Osteoblast (primary cell): ENCODE measurements at regions not wholly inside any gene's neighbourhood (a gene's known extent, or its start where the extent isn't known, plus 50 kb on each side); places are given as distances from the start of the nearest gene placed in this dataset.
"Not testable (repeated sequence)": the region's sequence is repeated elsewhere in the genome, so short reads cannot be mapped to it uniquely, and the experiment has no call there.

Experiments
- DNase-seq: peaks from one replicate; pipeline ENCODE4 v3.0.0; 2011; ENCODE audit warnings: low spot score, mixed read lengths; ENCODE audit not compliant: insufficient read length; ENCODE audit errors: missing footprints
- H2AFZ ChIP-seq: 2 replicates; pipeline ENCODE4 v1.6.0; 2011; ENCODE audit warnings: mild to moderate bottlenecking, low read length
- H3K27ac ChIP-seq: 2 replicates; pipeline ENCODE4 v1.5.1; 2011; ENCODE audit warnings: mild to moderate bottlenecking, low read depth, low read length, moderate library complexity
- H3K27me3 ChIP-seq: 2 replicates; pipeline ENCODE4 v1.6.0; 2012; ENCODE audit warnings: mild to moderate bottlenecking, control low read depth, inconsistent platforms, low read length, moderate library complexity; ENCODE audit not compliant: insufficient read depth
- H3K36me3 ChIP-seq: 2 replicates; pipeline ENCODE4 v1.5.1; 2011; ENCODE audit warnings: mild to moderate bottlenecking, low read length, control low read depth, moderate library complexity; ENCODE audit not compliant: insufficient read depth
- H3K4me1 ChIP-seq: 2 replicates; pipeline ENCODE4 v1.5.1; 2011; ENCODE audit warnings: mild to moderate bottlenecking, low read length, control low read depth, moderate library complexity; ENCODE audit not compliant: insufficient read depth
- H3K4me2 ChIP-seq: 2 replicates; pipeline ENCODE4 v1.6.0; 2011; ENCODE audit warnings: mild to moderate bottlenecking, low read length; ENCODE audit not compliant: insufficient read depth
- H3K4me3 ChIP-seq: fragments of 200-600 bp; sonication (generic); 3 replicates; pipeline ENCODE4 v1.5.1; 2012; ENCODE audit warnings: mild to moderate bottlenecking, low read length, inconsistent platforms; ENCODE audit not compliant: insufficient read depth
- H3K79me2 ChIP-seq: 2 replicates; pipeline ENCODE4 v1.6.0; 2012; ENCODE audit warnings: mild to moderate bottlenecking, low read length, control low read depth, inconsistent platforms; ENCODE audit not compliant: insufficient read depth
- H3K9me3 ChIP-seq: 2 replicates; pipeline ENCODE4 v1.5.1; 2011; ENCODE audit warnings: low read depth, low read length, control low read depth
- H4K20me1 ChIP-seq: 2 replicates; pipeline ENCODE4 v1.6.0; 2012; ENCODE audit warnings: mild to moderate bottlenecking, low read length, control low read depth; ENCODE audit not compliant: insufficient read depth
- TF ChIP-seq, protein P1 (sequence below): IDR thresholded peaks from 2 replicates; pipeline ENCODE4 v1.5.1; 2011; ENCODE audit warnings: mild to moderate bottlenecking, low read depth, low read length, moderate library complexity; ENCODE audit errors: extremely low read depth

DNA sequence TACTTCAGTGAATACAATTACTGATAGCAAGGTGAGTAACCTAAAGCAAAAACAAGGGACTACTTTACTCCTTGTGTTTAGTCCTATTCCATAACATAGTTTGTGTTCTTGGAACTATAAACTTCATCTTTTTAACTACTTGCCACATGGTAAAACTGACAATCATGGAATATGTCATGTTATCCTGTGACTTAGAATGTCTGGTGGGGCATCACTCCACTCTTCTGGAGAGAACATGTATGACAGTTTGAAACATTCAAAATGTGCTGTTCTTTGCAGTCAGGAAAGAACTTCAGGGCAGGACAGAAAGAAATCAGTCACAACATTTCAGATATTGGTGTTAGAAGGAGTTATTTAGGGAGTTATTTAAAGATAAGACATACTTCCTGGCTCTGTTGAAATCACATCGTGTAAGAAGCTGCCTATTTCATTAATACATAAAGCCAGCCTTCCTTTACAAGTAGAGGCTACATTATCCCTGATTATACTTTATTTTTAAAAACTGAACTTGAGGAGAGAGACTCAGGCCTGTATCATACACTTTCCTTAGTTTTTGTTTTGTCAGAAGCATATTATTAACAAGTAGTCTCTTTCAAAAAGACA is 184.9 kb downstream of the SPATA31A6 start:
- not testable (repeated sequence) for H3K27me3 ChIP-seq, H3K4me3 ChIP-seq, H3K9me3 ChIP-seq, H3K27ac ChIP-seq, H2AFZ ChIP-seq, H3K79me2 ChIP-seq, H3K4me1 ChIP-seq, H3K4me2 ChIP-seq, H3K36me3 ChIP-seq, H4K20me1 ChIP-seq
- DNase-seq: peak; percentile 22
- TF ChIP-seq, protein P1, sequence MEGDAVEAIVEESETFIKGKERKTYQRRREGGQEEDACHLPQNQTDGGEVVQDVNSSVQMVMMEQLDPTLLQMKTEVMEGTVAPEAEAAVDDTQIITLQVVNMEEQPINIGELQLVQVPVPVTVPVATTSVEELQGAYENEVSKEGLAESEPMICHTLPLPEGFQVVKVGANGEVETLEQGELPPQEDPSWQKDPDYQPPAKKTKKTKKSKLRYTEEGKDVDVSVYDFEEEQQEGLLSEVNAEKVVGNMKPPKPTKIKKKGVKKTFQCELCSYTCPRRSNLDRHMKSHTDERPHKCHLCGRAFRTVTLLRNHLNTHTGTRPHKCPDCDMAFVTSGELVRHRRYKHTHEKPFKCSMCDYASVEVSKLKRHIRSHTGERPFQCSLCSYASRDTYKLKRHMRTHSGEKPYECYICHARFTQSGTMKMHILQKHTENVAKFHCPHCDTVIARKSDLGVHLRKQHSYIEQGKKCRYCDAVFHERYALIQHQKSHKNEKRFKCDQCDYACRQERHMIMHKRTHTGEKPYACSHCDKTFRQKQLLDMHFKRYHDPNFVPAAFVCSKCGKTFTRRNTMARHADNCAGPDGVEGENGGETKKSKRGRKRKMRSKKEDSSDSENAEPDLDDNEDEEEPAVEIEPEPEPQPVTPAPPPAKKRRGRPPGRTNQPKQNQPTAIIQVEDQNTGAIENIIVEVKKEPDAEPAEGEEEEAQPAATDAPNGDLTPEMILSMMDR: peak; percentile 12

DNA sequence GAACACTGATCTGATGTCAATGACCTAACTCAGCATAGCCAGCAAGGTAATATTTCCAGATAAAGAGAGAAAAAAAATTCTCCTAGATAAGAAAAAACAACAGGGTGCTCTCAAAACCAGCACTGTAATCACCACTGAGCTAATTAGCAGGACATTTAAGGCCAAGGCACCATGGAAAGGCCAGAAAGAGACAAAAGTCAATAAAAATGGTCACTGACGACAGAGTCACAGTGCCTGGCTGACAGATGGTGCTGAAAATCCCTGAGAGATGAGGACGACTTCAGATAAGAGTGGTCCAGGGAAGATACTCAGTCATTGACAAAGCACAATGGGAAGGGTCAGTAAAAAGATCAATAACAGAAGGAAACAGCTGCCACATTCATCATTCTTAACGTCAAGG is 186.7 kb downstream of the SPATA31A6 start:
- H3K4me2 ChIP-seq, DNase-seq, H3K79me2 ChIP-seq, H3K36me3 ChIP-seq, H3K4me1 ChIP-seq, H4K20me1 ChIP-seq, H3K27me3 ChIP-seq, H2AFZ ChIP-seq, H3K4me3 ChIP-seq, H3K27ac ChIP-seq, H3K9me3 ChIP-seq: not testable (repeated sequence)

DNA sequence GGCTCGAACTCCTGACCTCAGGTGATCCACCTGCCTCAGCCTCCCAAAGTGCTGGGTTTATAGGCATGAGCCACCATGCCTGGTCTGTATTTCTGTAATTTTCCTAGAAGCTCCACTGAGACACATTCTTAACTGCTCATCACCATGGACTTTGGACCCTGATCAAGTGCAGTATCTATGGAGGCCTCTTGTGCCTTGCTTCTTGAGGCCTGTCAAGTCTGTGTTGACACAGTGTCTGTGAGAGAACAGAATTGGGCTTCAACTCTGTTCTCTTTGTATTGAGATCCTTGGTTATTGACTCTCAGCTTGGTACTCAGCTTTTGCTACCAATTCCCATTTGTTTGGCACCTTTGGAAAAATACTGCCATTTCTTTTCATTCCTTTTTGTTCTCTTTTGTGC is 188.0 kb downstream of the SPATA31A6 start:
- not testable (repeated sequence) for H3K4me1 ChIP-seq, DNase-seq, H3K4me3 ChIP-seq, H4K20me1 ChIP-seq, H3K79me2 ChIP-seq, H3K9me3 ChIP-seq, H3K36me3 ChIP-seq, H2AFZ ChIP-seq, H3K27me3 ChIP-seq, H3K4me2 ChIP-seq, H3K27ac ChIP-seq

DNA sequence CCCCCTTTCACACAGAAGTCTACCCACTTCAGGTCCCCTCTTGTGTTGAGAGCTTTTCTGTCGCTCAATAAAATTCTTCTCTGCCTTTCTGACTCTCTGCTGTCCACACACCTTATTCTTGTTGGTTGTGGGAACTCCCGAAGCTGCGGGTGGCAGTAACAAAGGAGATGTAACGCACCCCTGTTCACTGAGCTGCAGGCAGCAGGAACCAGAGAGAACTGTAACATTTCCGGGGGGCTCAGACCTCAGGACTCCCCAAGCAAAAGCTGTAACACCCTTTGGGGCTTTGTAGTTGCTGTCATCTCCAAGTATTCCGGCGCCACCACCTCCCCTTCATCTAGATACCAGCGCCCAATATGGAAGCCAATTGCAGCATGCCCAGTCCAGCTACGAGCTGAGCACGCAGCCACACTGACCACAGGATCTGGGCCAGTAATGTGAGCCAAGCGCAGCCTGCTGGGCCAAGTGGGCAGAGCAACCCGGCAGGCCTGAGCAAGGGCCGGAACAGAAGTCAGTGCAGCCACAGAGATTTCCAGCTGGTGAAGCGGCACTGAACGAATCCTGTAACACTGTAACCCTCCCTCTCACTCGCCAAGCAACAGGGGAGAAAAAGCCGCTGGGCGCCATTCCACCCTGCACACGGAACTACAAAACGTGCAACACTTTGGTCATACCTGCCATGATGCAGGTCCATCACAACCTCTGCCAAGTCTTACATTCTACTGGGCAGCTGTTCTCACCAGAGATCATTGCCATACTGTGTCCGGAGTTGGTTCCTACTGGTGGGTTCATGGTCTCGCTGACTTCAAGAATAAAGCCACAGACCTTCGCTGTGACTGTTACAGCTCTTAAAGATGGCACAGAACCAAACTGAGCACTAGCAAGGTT is 194.3 kb downstream of the SPATA31A6 start:
- not testable (repeated sequence) for H3K4me3 ChIP-seq, H3K27me3 ChIP-seq, H3K27ac ChIP-seq, H3K4me2 ChIP-seq, H2AFZ ChIP-seq, H3K79me2 ChIP-seq, H3K9me3 ChIP-seq, H3K4me1 ChIP-seq, H4K20me1 ChIP-seq, H3K36me3 ChIP-seq
- DNase-seq: peak; percentile 14

DNA sequence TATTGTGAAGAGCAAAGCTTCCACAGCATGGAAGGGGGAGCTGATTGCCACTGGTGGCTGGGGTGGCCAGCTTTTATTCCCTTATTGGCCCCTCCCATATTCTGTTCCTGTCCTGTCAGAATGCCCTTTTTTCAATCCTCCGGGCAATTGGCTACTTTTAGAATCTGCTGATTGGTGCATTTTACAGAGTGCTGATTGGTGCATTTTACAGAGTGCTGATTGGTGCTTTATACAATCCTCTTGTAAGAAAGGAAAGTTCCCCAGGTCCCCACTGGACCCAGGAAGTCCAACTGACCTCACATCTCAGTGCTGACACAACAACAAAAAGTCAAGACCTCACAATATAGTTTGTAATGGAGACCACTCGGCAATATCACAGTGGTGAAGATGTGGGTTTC is 195.0 kb downstream of the SPATA31A6 start:
- H3K27ac ChIP-seq: no peak overlapping the region
- H3K36me3 ChIP-seq: no peaks in the 10 kb centered on the region
- H3K27me3 ChIP-seq: no peaks in the 10 kb centered on the region
- no peak for DNase-seq
- no peak overlapping the region for H2AFZ ChIP-seq
- H3K4me3 ChIP-seq: no peak overlapping the region
- no peaks in the 10 kb centered on the region for H3K79me2 ChIP-seq
- H3K9me3 ChIP-seq: no peaks in the 10 kb centered on the region
- H3K4me2 ChIP-seq: no peak overlapping the region
- H3K4me1 ChIP-seq: no peaks in the 10 kb centered on the region
- TF ChIP-seq, protein P1: no peak
- H4K20me1 ChIP-seq: no peaks in the 10 kb centered on the region

DNA sequence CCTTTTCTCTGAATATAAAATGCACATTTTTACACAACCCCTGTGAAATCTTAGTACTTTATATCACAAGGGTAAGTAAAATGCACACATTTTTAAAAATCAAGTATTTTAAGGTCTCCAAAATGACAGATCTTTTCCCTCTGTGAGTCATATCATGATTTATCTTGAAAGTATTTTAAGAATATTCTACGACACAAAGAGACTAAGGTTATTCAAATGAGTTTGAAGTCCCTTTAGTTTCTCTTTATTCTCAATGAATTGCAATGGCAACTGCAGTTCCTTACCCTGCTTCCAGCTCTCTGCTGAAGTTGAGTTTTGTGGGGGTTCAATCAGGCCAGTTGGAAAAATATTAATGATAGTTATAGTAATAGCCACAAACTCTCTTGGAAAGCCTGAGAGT is 196.1 kb downstream of the SPATA31A6 start:
- not testable (repeated sequence) for H3K79me2 ChIP-seq, H4K20me1 ChIP-seq, H3K4me2 ChIP-seq, H3K4me3 ChIP-seq, H3K9me3 ChIP-seq, H3K36me3 ChIP-seq, H3K27ac ChIP-seq, DNase-seq, H2AFZ ChIP-seq, H3K4me1 ChIP-seq, H3K27me3 ChIP-seq

DNA sequence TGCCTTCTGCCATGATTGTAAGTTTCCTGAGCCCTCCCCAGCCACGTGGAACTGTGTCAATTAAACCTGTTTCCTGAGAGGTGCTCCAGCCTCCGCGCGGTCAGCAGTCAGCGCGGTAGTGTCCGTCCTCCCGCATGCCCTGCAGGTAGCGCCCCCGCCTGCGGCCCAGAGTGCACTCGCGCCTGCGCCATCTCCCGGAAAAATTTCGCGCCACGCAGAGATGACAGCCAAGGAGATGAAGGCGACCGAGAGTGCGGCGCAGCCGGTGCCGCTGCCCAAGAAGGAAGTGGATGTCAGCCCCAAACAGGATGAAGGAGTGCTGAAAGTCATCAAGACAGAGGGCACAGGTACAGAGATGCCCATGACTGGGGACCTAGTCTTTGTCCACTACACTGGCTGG is 201.1 kb downstream of the SPATA31A6 start:
- H3K4me1 ChIP-seq, H3K4me2 ChIP-seq, H3K4me3 ChIP-seq, H3K36me3 ChIP-seq, H4K20me1 ChIP-seq, DNase-seq, H2AFZ ChIP-seq, H3K79me2 ChIP-seq, H3K27ac ChIP-seq, H3K9me3 ChIP-seq, H3K27me3 ChIP-seq: not testable (repeated sequence)
